Chondrocyte (in vitro differentiated cells): ENCODE measurements at regions not wholly inside any gene's neighbourhood (a gene's known extent, or its start where the extent isn't known, plus 50 kb on each side); places are given as distances from the start of the nearest gene placed in this dataset.
"Not testable (repeated sequence)": the region's sequence is repeated elsewhere in the genome, so short reads cannot be mapped to it uniquely, and the experiment has no call there.

Source experiments
- DNase-seq: peaks from one replicate; pipeline ENCODE4 v3.0.0; 2021; ENCODE audit warnings: mixed read lengths, low spot score
- H3K27ac Mint-ChIP-seq: one replicate; pipeline ENCODE4 v1.8.0; 2021; ENCODE audit warnings: mild to moderate bottlenecking, moderate library complexity, mixed read lengths; ENCODE audit not compliant: unreplicated experiment
- H3K27me3 Mint-ChIP-seq: 2 replicates; pipeline ENCODE4 v1.8.0; 2021; ENCODE audit warnings: low read depth, mixed read lengths
- H3K36me3 Mint-ChIP-seq: 2 replicates; pipeline ENCODE4 v1.8.0; 2021; ENCODE audit warnings: low read depth, mixed read lengths
- H3K4me1 Mint-ChIP-seq: 2 replicates; pipeline ENCODE4 v1.8.0; 2021; ENCODE audit warnings: low read depth, mild to moderate bottlenecking, mixed read lengths
- H3K4me3 Mint-ChIP-seq: one replicate; pipeline ENCODE4 v1.8.0; 2021; ENCODE audit warnings: mild to moderate bottlenecking, moderate library complexity, mixed read lengths; ENCODE audit not compliant: unreplicated experiment
- H3K9me3 Mint-ChIP-seq: 2 replicates; pipeline ENCODE4 v1.8.0; 2021; ENCODE audit warnings: low read depth, mixed read lengths
- TF ChIP-seq, protein P1 (sequence below): fragments of 200-600 bp; sonication (generic); IDR thresholded peaks from 2 replicates; pipeline ENCODE4 v1.5.0; 2021; ENCODE audit warnings: antibody characterized with exemption, mild to moderate bottlenecking, moderate library complexity

DNA sequence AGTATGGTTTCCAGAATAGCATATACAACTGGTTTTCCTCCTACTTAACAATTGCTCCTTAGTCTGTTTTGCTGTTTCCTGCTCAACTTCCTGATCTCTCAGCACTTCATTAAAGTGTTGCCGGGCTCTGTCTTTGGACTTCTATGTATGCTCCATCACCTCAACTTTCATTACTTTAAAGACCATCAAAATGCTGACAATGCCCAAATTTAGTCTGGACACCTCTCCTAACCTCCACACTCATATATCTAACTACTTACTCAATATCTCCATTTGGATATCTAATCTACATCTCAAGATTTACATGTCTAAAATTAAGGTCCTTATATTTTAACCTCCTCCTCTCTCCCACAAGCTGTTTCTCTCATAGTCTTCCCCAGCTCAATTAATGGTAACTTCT, 54.4 kb upstream of the LGR5 start:
- Mint-ChIP-seq H3K4me3 (no peak overlapping the region), H3K36me3 (peaks cover 1% of the 10 kb centered on the region), H3K27me3 (no peaks in the 10 kb centered on the region), H3K27ac (no peak overlapping the region), H3K9me3 (peaks cover 6% of the 10 kb centered on the region), H3K4me1 (no peaks in the 10 kb centered on the region)
- no peak for DNase-seq
- TF ChIP-seq, protein P1, sequence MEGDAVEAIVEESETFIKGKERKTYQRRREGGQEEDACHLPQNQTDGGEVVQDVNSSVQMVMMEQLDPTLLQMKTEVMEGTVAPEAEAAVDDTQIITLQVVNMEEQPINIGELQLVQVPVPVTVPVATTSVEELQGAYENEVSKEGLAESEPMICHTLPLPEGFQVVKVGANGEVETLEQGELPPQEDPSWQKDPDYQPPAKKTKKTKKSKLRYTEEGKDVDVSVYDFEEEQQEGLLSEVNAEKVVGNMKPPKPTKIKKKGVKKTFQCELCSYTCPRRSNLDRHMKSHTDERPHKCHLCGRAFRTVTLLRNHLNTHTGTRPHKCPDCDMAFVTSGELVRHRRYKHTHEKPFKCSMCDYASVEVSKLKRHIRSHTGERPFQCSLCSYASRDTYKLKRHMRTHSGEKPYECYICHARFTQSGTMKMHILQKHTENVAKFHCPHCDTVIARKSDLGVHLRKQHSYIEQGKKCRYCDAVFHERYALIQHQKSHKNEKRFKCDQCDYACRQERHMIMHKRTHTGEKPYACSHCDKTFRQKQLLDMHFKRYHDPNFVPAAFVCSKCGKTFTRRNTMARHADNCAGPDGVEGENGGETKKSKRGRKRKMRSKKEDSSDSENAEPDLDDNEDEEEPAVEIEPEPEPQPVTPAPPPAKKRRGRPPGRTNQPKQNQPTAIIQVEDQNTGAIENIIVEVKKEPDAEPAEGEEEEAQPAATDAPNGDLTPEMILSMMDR = no peak

DNA sequence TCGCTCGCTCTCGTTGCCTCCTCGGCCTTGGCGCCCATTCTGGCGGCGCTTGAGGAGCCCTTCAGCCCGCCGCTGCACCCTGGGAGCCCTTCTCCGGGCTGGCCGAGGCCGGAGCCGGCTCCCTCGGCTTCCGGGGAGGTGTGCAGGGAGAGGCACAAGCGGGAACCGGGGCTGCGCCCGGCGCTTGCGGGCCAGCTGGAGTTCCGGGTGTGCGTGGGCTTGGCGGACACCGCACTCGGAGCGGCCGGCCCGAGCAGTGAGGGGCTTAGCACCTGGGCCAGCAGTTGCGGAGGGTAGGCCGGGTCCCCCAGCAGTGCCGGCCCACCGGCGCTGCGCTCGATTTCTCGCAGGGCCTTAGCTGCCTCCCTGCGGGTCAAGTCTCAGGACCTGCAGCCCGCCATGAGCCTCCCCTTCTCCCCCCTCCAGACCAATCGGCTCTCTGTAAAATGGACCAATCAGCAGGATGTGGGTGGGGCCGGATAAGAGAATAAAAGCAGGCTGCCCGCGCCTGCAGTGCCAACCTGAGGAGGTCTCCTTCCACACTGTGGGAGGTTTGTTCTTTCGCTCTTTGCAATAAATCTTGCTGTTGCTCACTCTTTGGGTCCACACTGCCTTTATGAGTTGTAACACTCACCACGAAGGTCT, 62.8 kb upstream of the LGR5 start:
- peak; percentile 82 for DNase-seq
- H3K4me3 Mint-ChIP-seq, H3K27ac Mint-ChIP-seq, H3K9me3 Mint-ChIP-seq, H3K4me1 Mint-ChIP-seq, H3K36me3 Mint-ChIP-seq, H3K27me3 Mint-ChIP-seq: not testable (repeated sequence)

DNA sequence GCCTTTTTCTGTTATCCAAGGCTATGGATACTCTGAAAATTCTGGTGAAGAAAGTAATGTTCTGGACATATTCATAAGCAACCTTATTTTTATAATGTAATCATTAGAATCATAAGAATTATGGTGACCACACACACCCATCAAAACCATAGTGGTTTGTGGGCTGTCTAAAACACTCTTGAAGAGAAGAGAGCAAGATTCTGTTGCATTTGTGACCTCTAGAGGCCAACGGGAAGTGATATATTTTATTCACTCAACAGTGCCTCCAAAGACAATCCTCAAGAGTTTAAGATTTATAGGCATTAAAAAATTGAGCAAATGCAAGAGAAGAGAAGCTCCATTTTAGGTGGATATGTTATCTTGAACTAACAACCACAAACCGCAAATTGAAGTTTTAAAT, 68.5 kb upstream of the LGR5 start:
- DNase-seq = no peak
- H3K9me3 Mint-ChIP-seq = no peaks in the 10 kb centered on the region
- no peak overlapping the region for H3K27ac Mint-ChIP-seq
- no peaks in the 10 kb centered on the region for H3K36me3 Mint-ChIP-seq
- no peaks in the 10 kb centered on the region for H3K4me1 Mint-ChIP-seq
- no peak overlapping the region for H3K4me3 Mint-ChIP-seq
- TF ChIP-seq, protein P1 = peak; percentile 69
- H3K27me3 Mint-ChIP-seq = peaks cover 3% of the 10 kb centered on the region

GRCh38 chr12:71360013-71360412, 79.6 kb upstream of the LGR5 start:
- Mint-ChIP-seq H3K27me3 (no peaks in the 10 kb centered on the region), H3K4me1 (no peaks in the 10 kb centered on the region), H3K4me3 (no peak overlapping the region), H3K9me3 (peaks cover 36% of the 10 kb centered on the region), H3K27ac (no peak overlapping the region), H3K36me3 (peaks cover 4% of the 10 kb centered on the region)
- no peak for DNase-seq
- TF ChIP-seq, protein P1 = no peak

GRCh38 chr12:71356569-71356968, 83.0 kb upstream of the LGR5 start:
- no peaks in the 10 kb centered on the region for H3K4me1 Mint-ChIP-seq
- no peak for DNase-seq
- H3K36me3 Mint-ChIP-seq = peaks cover 4% of the 10 kb centered on the region
- H3K4me3 Mint-ChIP-seq = no peak overlapping the region
- H3K27ac Mint-ChIP-seq = no peak overlapping the region
- H3K27me3 Mint-ChIP-seq = no peaks in the 10 kb centered on the region
- peaks cover 21% of the 10 kb centered on the region for H3K9me3 Mint-ChIP-seq
- TF ChIP-seq, protein P1 = no peak

- H3K36me3 Mint-ChIP-seq = peaks cover 4% of the 10 kb centered on the region
- no peaks in the 10 kb centered on the region for H3K4me1 Mint-ChIP-seq
- no peak overlapping the region for H3K4me3 Mint-ChIP-seq
- H3K27me3 Mint-ChIP-seq = no peaks in the 10 kb centered on the region
- H3K27ac Mint-ChIP-seq = no peak overlapping the region
- no peak for DNase-seq
- peaks cover 8% of the 10 kb centered on the region for H3K9me3 Mint-ChIP-seq
- TF ChIP-seq, protein P1 = no peak
Observed at GRCh38 chr12:71354871-71355270, 84.7 kb upstream of the LGR5 start.
